A673 (cell line): ENCODE measurements at regions not wholly inside any gene's neighbourhood (a gene's known extent, or its start where the extent isn't known, plus 50 kb on each side); places are given as distances from the start of the nearest gene placed in this dataset.

Source experiments
- EZH2 ChIP-seq: fragments of 200-600 bp; sonication (generic); IDR thresholded peaks from 2 replicates; pipeline ENCODE4 v1.6.1; 2017; ENCODE audit warnings: borderline replicate concordance, low read depth, mild to moderate bottlenecking, mixed read lengths, antibody characterized with exemption, low read length; ENCODE audit not compliant: poor library complexity, severe bottlenecking
- TF ChIP-seq, protein P1 (sequence below): fragments of 300-800, 200-600 bp; sonication (generic); conservative IDR thresholded peaks from 2 replicates; pipeline ENCODE4 v1.5.1; 2017; ENCODE audit warnings: low read depth, mild to moderate bottlenecking, antibody characterized with exemption, low read length, moderate library complexity, mixed read lengths

DNA sequence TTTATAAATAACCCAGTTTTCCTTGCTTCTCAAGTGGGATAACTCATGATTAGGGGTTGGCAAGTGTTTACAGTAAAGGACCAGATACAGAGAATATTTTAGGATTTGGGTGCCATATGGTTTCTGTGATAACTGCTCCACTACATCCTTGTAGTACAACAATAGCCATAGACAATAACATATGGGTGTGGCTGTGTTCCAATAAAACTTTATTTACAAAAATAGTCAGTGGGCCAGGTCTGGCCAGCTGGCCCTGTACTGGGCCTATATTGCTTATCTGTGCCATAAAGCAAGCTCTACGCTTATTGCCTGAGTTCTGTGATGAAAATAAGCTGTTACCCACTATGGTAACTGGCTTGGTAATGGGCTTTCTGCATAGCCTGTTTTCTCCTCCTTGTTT, 386.5 kb upstream of the RBFOX1 start:
- TF ChIP-seq, protein P1, sequence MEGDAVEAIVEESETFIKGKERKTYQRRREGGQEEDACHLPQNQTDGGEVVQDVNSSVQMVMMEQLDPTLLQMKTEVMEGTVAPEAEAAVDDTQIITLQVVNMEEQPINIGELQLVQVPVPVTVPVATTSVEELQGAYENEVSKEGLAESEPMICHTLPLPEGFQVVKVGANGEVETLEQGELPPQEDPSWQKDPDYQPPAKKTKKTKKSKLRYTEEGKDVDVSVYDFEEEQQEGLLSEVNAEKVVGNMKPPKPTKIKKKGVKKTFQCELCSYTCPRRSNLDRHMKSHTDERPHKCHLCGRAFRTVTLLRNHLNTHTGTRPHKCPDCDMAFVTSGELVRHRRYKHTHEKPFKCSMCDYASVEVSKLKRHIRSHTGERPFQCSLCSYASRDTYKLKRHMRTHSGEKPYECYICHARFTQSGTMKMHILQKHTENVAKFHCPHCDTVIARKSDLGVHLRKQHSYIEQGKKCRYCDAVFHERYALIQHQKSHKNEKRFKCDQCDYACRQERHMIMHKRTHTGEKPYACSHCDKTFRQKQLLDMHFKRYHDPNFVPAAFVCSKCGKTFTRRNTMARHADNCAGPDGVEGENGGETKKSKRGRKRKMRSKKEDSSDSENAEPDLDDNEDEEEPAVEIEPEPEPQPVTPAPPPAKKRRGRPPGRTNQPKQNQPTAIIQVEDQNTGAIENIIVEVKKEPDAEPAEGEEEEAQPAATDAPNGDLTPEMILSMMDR: no peak
- TF ChIP-seq EZH2: no peak
